ENCODE measurements at regions not wholly inside any gene's neighbourhood (a gene's known extent, or its start where the extent isn't known, plus 50 kb on each side); places are given as distances from the start of the nearest gene placed in this dataset.
A peak's percentile ranks its signal among the peaks of the same experiment; 100 is the strongest.

GRCh38 chr6:44529146-44529905 lies 141.8 kb downstream of the CDC5L start:
- 39 to 50% (median 44%) methylated on average over 11 of the region's 11 CpGs for WGBS, 3 donors
- no peaks in the 10 kb centered on the region for H3K9me3 ChIP-seq
- H3K27ac ChIP-seq: no peak overlapping the region
- H3K4me1 ChIP-seq: no peaks in the 10 kb centered on the region
- H3K36me3 ChIP-seq (ENCODE audit: insufficient read depth in 1 of 2, low read depth in 1 of 2): no peaks in the 10 kb centered on the region
- TF ChIP-seq CTCF (IDR thresholded peaks at IDR 0.05): no peak
- intact Hi-C loops (cut with DNase I): no loop called here
- no peaks in the 10 kb centered on the region for H3K27me3 ChIP-seq (ENCODE audit: insufficient read depth in 3 of 3, low read length in 2 of 3)
- no peak overlapping the region for H3K4me3 ChIP-seq
- ATAC-seq (no peak), DNase-seq (no peak)

GRCh38 chr6:44530209-44530909 lies 142.9 kb downstream of the CDC5L start:
- no peak for TF ChIP-seq CTCF (IDR thresholded peaks at IDR 0.05)
- Histone ChIP-seq H3K27me3 (ENCODE audit: insufficient read depth in 3 of 3, low read length in 2 of 3) (no peaks in the 10 kb centered on the region), H3K4me1 (no peaks in the 10 kb centered on the region), H3K27ac (no peak overlapping the region), H3K9me3 (no peaks in the 10 kb centered on the region), H3K4me3 (no peak overlapping the region), H3K36me3 (ENCODE audit: insufficient read depth in 1 of 2, low read depth in 1 of 2) (no peaks in the 10 kb centered on the region)
- ATAC-seq: peak in 1 of 4 donors; percentile 42
- intact Hi-C loops (cut with DNase I): no loop called here
- 67 to 80% (median 77%) methylated on average over 7 to 8 of the region's 8 CpGs for WGBS, 3 donors
- DNase-seq: no peak

GRCh38 chr6:44530910-44531234 lies 143.4 kb downstream of the CDC5L start:
- intact Hi-C loops (cut with DNase I): no loop called here
- DNase-seq (no peak), ATAC-seq (no peak)
- no peak for TF ChIP-seq CTCF (IDR thresholded peaks at IDR 0.05)
- H3K4me3 ChIP-seq: no peak overlapping the region
- H3K9me3 ChIP-seq: no peaks in the 10 kb centered on the region
- H3K4me1 ChIP-seq: no peaks in the 10 kb centered on the region
- WGBS, 3 donors: 91 to 98% (median 91%) methylated on average over 3 of the region's 3 CpGs
- no peak overlapping the region for H3K27ac ChIP-seq
- no peaks in the 10 kb centered on the region for H3K36me3 ChIP-seq (ENCODE audit: insufficient read depth in 1 of 2, low read depth in 1 of 2)
- no peaks in the 10 kb centered on the region for H3K27me3 ChIP-seq (ENCODE audit: insufficient read depth in 3 of 3, low read length in 2 of 3)

- TF ChIP-seq CTCF (IDR thresholded peaks at IDR 0.05): no peak
- Histone ChIP-seq H3K9me3 (no peaks in the 10 kb centered on the region), H3K4me1 (no peaks in the 10 kb centered on the region), H3K27ac (no peak overlapping the region), H3K36me3 (ENCODE audit: insufficient read depth in 1 of 2, low read depth in 1 of 2) (no peaks in the 10 kb centered on the region), H3K4me3 (no peak overlapping the region), H3K27me3 (ENCODE audit: insufficient read depth in 3 of 3, low read length in 2 of 3) (no peaks in the 10 kb centered on the region)
- intact Hi-C loops (cut with DNase I): no loop called here
- DNase-seq (no peak), ATAC-seq (no peak)
- 78 to 85% (median 81%) methylated on average over 8 to 9 of the region's 9 CpGs for WGBS, 3 donors
These were observed 144.0 kb downstream of the CDC5L start for GRCh38 chr6:44531442-44532015.
